Prostate gland (tissue), 2 donors: ENCODE measurements at regions not wholly inside any gene's neighbourhood (a gene's known extent, or its start where the extent isn't known, plus 50 kb on each side); places are given as distances from the start of the nearest gene placed in this dataset.
"Not testable (repeated sequence)": the region's sequence is repeated elsewhere in the genome, so short reads cannot be mapped to it uniquely, and the experiment has no call there.

Experiments
- DNase-seq: peaks from one replicate; pipeline ENCODE4 v3.0.0-alpha.2; 2019; ENCODE audit warnings: low spot score
- H3K27ac ChIP-seq, 2 donors: fragments of 200-600 bp; sonication (generic); 2 replicates each; pipeline ENCODE4 v1.5.1; 2017 to 2019
- H3K27me3 ChIP-seq: fragments of 200-600 bp; sonication (generic); replicated peaks from 2 replicates; pipeline ENCODE4 v1.5.1; 2019; ENCODE audit not compliant: insufficient read depth
- H3K36me3 ChIP-seq, 2 donors: fragments of 200-600 bp; sonication (generic); 1 replicate in 1 of 2; 2 replicates in 1 of 2; pipeline versions ENCODE4 v1.5.1 to v1.8.1; 2017 to 2019
- H3K4me1 ChIP-seq: fragments of 200-600 bp; sonication (generic); replicated peaks from 2 replicates; pipeline ENCODE4 v1.5.1; 2019
- H3K4me3 ChIP-seq, 2 donors: fragments of 200-600 bp; sonication (generic); 2 replicates each; pipeline ENCODE4 v1.5.1; 2017 to 2019
- H3K9me3 ChIP-seq: fragments of 200-600 bp; sonication (generic); 2 replicates; pipeline ENCODE4 v1.5.1; 2017
- CTCF ChIP-seq, 4 experiments: fragments of 200-600 bp in 2 of 4; fragments of 450-650 bp in 2 of 4; sonication (generic) in 2 of 4; IDR thresholded peaks; 1 replicate in 3 of 4; 2 replicates in 1 of 4; pipeline ENCODE4 v1.5.1; 2016 to 2019; ENCODE audit warnings: antibody characterized with exemption in 4 of 4, mild to moderate bottlenecking in 2 of 4, moderate library complexity in 2 of 4
- POLR2A ChIP-seq: fragments of 450-650 bp; IDR thresholded peaks from one replicate; pipeline ENCODE4 v1.6.1; 2016; ENCODE audit warnings: antibody characterized with exemption, mild to moderate bottlenecking
- POLR2AphosphoS5 ChIP-seq: sonication (generic); formaldehyde crosslinking; IDR thresholded peaks from one replicate; pipeline ENCODE4 v1.6.1; 2017; ENCODE audit warnings: antibody characterized with exemption
- WGBS: methylation state at CpG from one replicate; pipeline ENCODE4 v1.1.5; 2018; 5-methylcytosine and 5-hydroxymethylcytosine counted together
- intact Hi-C: fragments of 100-400 bp; cut with DNase I; formaldehyde crosslinking; loops from one replicate; pipeline ENCODE4 v1.14.2; 2022

- 54% methylated on average over 1 of the region's 1 CpG for WGBS
- Histone ChIP-seq H3K27ac (no peak overlapping the region), H3K36me3 (no peaks in the 10 kb centered on the region), H3K27me3 (no peaks in the 10 kb centered on the region), H3K4me1 (no peaks in the 10 kb centered on the region), H3K9me3 (no peaks in the 10 kb centered on the region), H3K4me3 (no peak overlapping the region)
- TF ChIP-seq CTCF (IDR thresholded peaks at IDR 0.05) (no peak), POLR2A (no peak), POLR2AphosphoS5 (no peak)
- DNase-seq: no peak
- intact Hi-C loops: no loop called here
These were observed 222.8 kb downstream of the FOXD2 start for GRCh38 chr1:47660622-47661021.

- DNase-seq: no peak
- Histone ChIP-seq H3K9me3 (no peaks in the 10 kb centered on the region), H3K27ac (no peak overlapping the region), H3K36me3 (no peaks in the 10 kb centered on the region), H3K4me1 (no peaks in the 10 kb centered on the region), H3K4me3 (no peak overlapping the region), H3K27me3 (no peaks in the 10 kb centered on the region)
- 84% methylated on average over 6 of the region's 6 CpGs for WGBS
- TF ChIP-seq CTCF (IDR thresholded peaks at IDR 0.05) (no peak), POLR2AphosphoS5 (no peak), POLR2A (no peak)
- intact Hi-C loops: no loop called here
These were observed 223.2 kb downstream of the FOXD2 start for GRCh38 chr1:47661040-47661439.

- Histone ChIP-seq H3K4me1 (no peaks in the 10 kb centered on the region), H3K27me3 (no peaks in the 10 kb centered on the region), H3K4me3 (no peak overlapping the region), H3K36me3 (no peaks in the 10 kb centered on the region), H3K27ac (no peak overlapping the region), H3K9me3 (no peaks in the 10 kb centered on the region)
- TF ChIP-seq POLR2A (no peak), POLR2AphosphoS5 (no peak), CTCF (IDR thresholded peaks at IDR 0.05) (no peak)
- intact Hi-C loops: no loop called here
- no peak for DNase-seq
- 94% methylated on average over 3 of the region's 3 CpGs for WGBS
These were observed 224.2 kb downstream of the FOXD2 start for GRCh38 chr1:47662068-47662467.

GRCh38 chr1:47663286-47663685 lies 225.4 kb downstream of the FOXD2 start:
- WGBS: 94% methylated on average over 6 of the region's 6 CpGs
- H3K4me1 ChIP-seq: no peaks in the 10 kb centered on the region
- no peaks in the 10 kb centered on the region for H3K27me3 ChIP-seq
- H3K9me3 ChIP-seq: no peaks in the 10 kb centered on the region
- TF ChIP-seq CTCF (IDR thresholded peaks at IDR 0.05) (no peak), POLR2A (no peak), POLR2AphosphoS5 (no peak)
- DNase-seq: no peak
- no peak overlapping the region for H3K27ac ChIP-seq
- H3K36me3 ChIP-seq: no peaks in the 10 kb centered on the region
- no peak overlapping the region for H3K4me3 ChIP-seq
- intact Hi-C loops: no loop called here

GRCh38 chr1:47664356-47664755 lies 226.5 kb downstream of the FOXD2 start:
- intact Hi-C loops: no loop called here
- whole genome bisulfite sequencing: 84% methylated on average over 4 of the region's 4 CpGs
- no peak overlapping the region for H3K27ac ChIP-seq

GRCh38 chr1:47664896-47665295 lies 227.1 kb downstream of the FOXD2 start:
- WGBS: 84% methylated on average over 8 of the region's 8 CpGs
- H3K4me1 ChIP-seq, H3K27me3 ChIP-seq, H3K27ac ChIP-seq, H3K9me3 ChIP-seq, intact Hi-C loops, DNase-seq, H3K36me3 ChIP-seq, H3K4me3 ChIP-seq: not testable (repeated sequence)

More at GRCh38 chr1:47664356-47664755, 226.5 kb downstream of the FOXD2 start:
- H3K9me3 ChIP-seq: no peaks in the 10 kb centered on the region
- no peaks in the 10 kb centered on the region for H3K36me3 ChIP-seq
- H3K4me1 ChIP-seq: no peaks in the 10 kb centered on the region
- no peaks in the 10 kb centered on the region for H3K27me3 ChIP-seq
- TF ChIP-seq CTCF (IDR thresholded peaks at IDR 0.05) (no peak), POLR2A (no peak), POLR2AphosphoS5 (no peak)
- no peak overlapping the region for H3K4me3 ChIP-seq
- no peak for DNase-seq
